SH-SY5Y (cell line): ENCODE measurements at regions not wholly inside any gene's neighbourhood (a gene's known extent, or its start where the extent isn't known, plus 50 kb on each side); places are given as distances from the start of the nearest gene placed in this dataset.

Source experiments
- GATA2 ChIP-seq: IDR thresholded peaks from 2 replicates; pipeline ENCODE4 v1.6.1; 2011; ENCODE audit warnings: mild to moderate bottlenecking, low read depth, low read length
- GATA3 ChIP-seq: IDR thresholded peaks from 2 replicates; pipeline ENCODE4 v1.6.1; 2011; ENCODE audit warnings: low read depth, mild to moderate bottlenecking, low read length, moderate library complexity

GRCh38 chr3:8276056-8276455 is 225.6 kb upstream of the LMCD1 start:
- TF ChIP-seq GATA3 (no peak), GATA2 (no peak)
